K562 (cell line): ENCODE measurements at regions not wholly inside any gene's neighbourhood (a gene's known extent, or its start where the extent isn't known, plus 50 kb on each side); places are given as distances from the start of the nearest gene placed in this dataset.

ENCODE experiments used
- ATAC-seq: fragments of 200-7000 bp; cut with Tn5 transposase; 3 replicates; pipeline ENCODE4 v1.9.1; 2020; ENCODE audit warnings: moderate library complexity
- BruUV-seq: library from RNA; stranded (reverse); fragments of 400-500 nt; replicated peaks from 2 replicates; lab custom pipeline; 2021; lab: Mats Ljungman, UMichigan
- CTCF ChIA-PET: fragments of 300-600 bp; formaldehyde crosslinking; extraction: SDS; loops from one replicate; lab custom pipeline; 2021; ENCODE audit warnings: low intra/inter-chr PET ratio; lab: Yijun Ruan, JAX
- POLR2A ChIA-PET: fragments of 300-600, 350-650 bp; sonication (Branson Sonifier 250); formaldehyde crosslinking; extraction: SDS; loops from one replicate; lab custom pipeline; 2021; ENCODE audit warnings: antibody characterized with exemption, inconsistent platforms; lab: Yijun Ruan, JAX
- DNase-seq, 4 experiments: peaks; one replicate each; pipeline versions ENCODE4 v3.0.0 to v3.0.0-alpha.2; 2011 to 2018; ENCODE audit warnings: low spot score in 3 of 4, mixed read lengths in 3 of 4; ENCODE audit errors: extremely low read depth in 1 of 4
- FAIRE-seq: peaks from 2 replicates; lab custom pipeline; 2011; peaks lifted over from hg19 to GRCh38; lab: Jason Lieb, UNC
- H2AFZ ChIP-seq: 2 replicates; pipeline ENCODE4 v1.6.0; 2011; ENCODE audit warnings: low read depth, low read length, control low read depth, inconsistent platforms
- H3K27ac ChIP-seq: fragments of 200-600 bp; 3 replicates; pipeline ENCODE4 v1.8.0; 2011; ENCODE audit warnings: low read depth, mild to moderate bottlenecking, control low read depth, inconsistent platforms, low read length, moderate library complexity, mixed read lengths; ENCODE audit errors: extremely low read depth
- H3K27me3 ChIP-seq, 2 experiments: fragments of 300-600 bp in 1 of 2; 2 replicates in 1 of 2; 3 replicates in 1 of 2; pipeline versions ENCODE4 v1.6.0 to v1.8.0; 2011; ENCODE audit warnings: inconsistent platforms in 2 of 2, low read length in 2 of 2, mild to moderate bottlenecking in 1 of 2, mixed read lengths in 1 of 2, moderate library complexity in 1 of 2; ENCODE audit not compliant: control insufficient read depth in 2 of 2, insufficient read depth in 2 of 2
- H3K36me3 ChIP-seq: fragments of 300-600 bp; 3 replicates; pipeline ENCODE4 v1.8.0; 2011; ENCODE audit warnings: mild to moderate bottlenecking, low read length, inconsistent platforms; ENCODE audit not compliant: control insufficient read depth, insufficient read depth
- H3K4me1 ChIP-seq, 2 experiments: fragments of 200-600 bp in 1 of 2; replicated peaks in 1 of 2; 2 replicates in 1 of 2; 3 replicates in 1 of 2; pipeline versions ENCODE4 v1.5.1 to v1.8.0; 2011; ENCODE audit warnings: inconsistent platforms in 2 of 2, low read length in 2 of 2, mild to moderate bottlenecking in 1 of 2, mixed read lengths in 1 of 2, moderate library complexity in 1 of 2; ENCODE audit not compliant: control insufficient read depth in 2 of 2, insufficient read depth in 2 of 2
- H3K4me2 ChIP-seq: 2 replicates; pipeline ENCODE4 v1.6.1; 2011; ENCODE audit warnings: low read length, control low read depth, inconsistent platforms, mixed read lengths; ENCODE audit not compliant: insufficient read depth
- H3K4me3 ChIP-seq: fragments of 200-600 bp; sonication (generic), shearing (Covaris generic); 2 replicates; pipeline ENCODE4 v1.5.1; 2016; ENCODE audit warnings: control low read depth, inconsistent platforms
- H3K79me2 ChIP-seq: fragments of 200-600 bp; 3 replicates; pipeline ENCODE4 v1.8.0; 2011; ENCODE audit warnings: low read length, inconsistent platforms; ENCODE audit not compliant: control insufficient read depth, insufficient read depth
- H3K9ac ChIP-seq, 2 experiments: 2 replicates each; pipeline versions ENCODE4 v1.6.0 to v1.6.1; 2011; ENCODE audit warnings: low read depth in 2 of 2, low read length in 2 of 2, control low read depth in 1 of 2, inconsistent platforms in 1 of 2, mild to moderate bottlenecking in 1 of 2, mixed read lengths in 1 of 2; ENCODE audit not compliant: insufficient read depth in 1 of 2
- H3K9me1 ChIP-seq: one replicate; pipeline ENCODE4 v1.6.0; 2011; ENCODE audit warnings: inconsistent platforms, mild to moderate bottlenecking, low read length, moderate library complexity; ENCODE audit not compliant: control insufficient read depth, insufficient read depth
- H3K9me3 ChIP-seq: replicated peaks from 2 replicates; pipeline ENCODE4 v1.5.1; 2011; ENCODE audit warnings: low read depth, low read length, inconsistent platforms; ENCODE audit not compliant: control insufficient read depth, insufficient read depth
- H4K20me1 ChIP-seq: replicated peaks from 2 replicates; pipeline ENCODE4 v1.6.1; 2011; ENCODE audit warnings: low read length, inconsistent platforms, mixed read lengths; ENCODE audit not compliant: control insufficient read depth, insufficient read depth
- COPS2 ChIP-seq: fragments of 450-650 bp; conservative IDR thresholded peaks from 2 replicates; pipeline ENCODE4 v1.6.1; 2016; ENCODE audit warnings: mild to moderate bottlenecking, moderate library complexity
- ETV1 ChIP-seq: fragments of 450-650 bp; conservative IDR thresholded peaks from 2 replicates; pipeline ENCODE4 v1.6.1; 2016; ENCODE audit warnings: missing genetic modification characterization, control low read depth, low read depth, missing compliant biosample characterization
- FOXA3 ChIP-seq, 2 experiments: fragments of 450-650 bp in 1 of 2; sonication (generic) in 1 of 2; formaldehyde crosslinking; IDR thresholded peaks in 1 of 2; conservative IDR thresholded peaks in 1 of 2; 2 replicates each; pipeline versions ENCODE4 v1.4.0 to v1.8.0; 2020 to 2022; ENCODE audit warnings: mild to moderate bottlenecking in 2 of 2, missing genetic modification reagents in 1 of 2
- GATAD2A ChIP-seq: fragments of 450-650 bp; IDR thresholded peaks from 2 replicates; pipeline ENCODE4 v1.6.1; 2017
- HNRNPL ChIP-seq: fragments of 200-400 bp; formaldehyde crosslinking; IDR thresholded peaks from 2 replicates; pipeline ENCODE4 v1.6.1; 2017; ENCODE audit warnings: low read depth, mild to moderate bottlenecking, low read length
- SMARCA5 ChIP-seq: fragments of 450-650 bp; IDR thresholded peaks from 2 replicates; pipeline ENCODE4 v1.6.1; 2016
- TFAM ChIP-seq: fragments of 250-450 bp; sonication (Bioruptor Pico); conservative IDR thresholded peaks from 2 replicates; pipeline ENCODE4 v1.5.0; 2021; ENCODE audit warnings: mild to moderate bottlenecking, moderate library complexity
- WGBS: fragments of 100-300 bp; shearing (Covaris generic); methylation state at CpG from one replicate; pipeline ENCODE4 v1.1.6; 2016; ENCODE audit warnings: low coverage, mixed read lengths; ENCODE audit not compliant: insufficient coverage; ENCODE audit errors: missing lambda C conversion rate; 5-methylcytosine and 5-hydroxymethylcytosine counted together
- in situ Hi-C: fragments of 300-500 bp; cut with MboI; formaldehyde crosslinking; loops from 4 replicates; pipeline ENCODE4 v1.15.0; 2018; ENCODE audit warnings: inconsistent platforms, mixed read lengths
- intact Hi-C: fragments of 100-400 bp; cut with micrococcal nuclease; formaldehyde crosslinking; loops from 2 replicates; pipeline ENCODE4 v1.14.2; 2022
- TF ChIP-seq, protein P1 (sequence below): fragments of 250-450 bp; sonication (Bioruptor Pico); IDR thresholded peaks from 2 replicates; pipeline ENCODE4 v1.4.0; 2020; ENCODE audit warnings: mild to moderate bottlenecking, moderate library complexity

DNA sequence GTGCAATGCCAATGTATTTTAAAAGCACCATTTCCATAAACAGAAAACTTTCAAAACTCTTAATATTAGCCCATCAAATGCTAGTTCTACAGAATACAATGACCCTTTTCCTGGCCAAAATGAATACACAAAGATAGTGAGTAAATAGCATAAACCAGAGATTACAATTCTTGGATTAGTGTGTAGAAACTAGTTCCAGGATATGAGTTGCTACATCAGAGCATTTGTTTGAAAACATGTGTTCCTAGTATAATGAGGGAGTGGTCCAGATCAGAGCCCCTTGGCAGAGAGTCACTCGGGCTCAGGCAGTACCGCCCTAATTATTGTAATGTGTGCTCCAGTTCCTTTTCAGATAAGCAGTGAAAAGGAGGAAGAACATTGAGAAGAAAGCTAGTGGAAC, 63.7 kb upstream of the COL21A1 start (continued):
- no peak for TF ChIP-seq ETV1 (tag)

DNA sequence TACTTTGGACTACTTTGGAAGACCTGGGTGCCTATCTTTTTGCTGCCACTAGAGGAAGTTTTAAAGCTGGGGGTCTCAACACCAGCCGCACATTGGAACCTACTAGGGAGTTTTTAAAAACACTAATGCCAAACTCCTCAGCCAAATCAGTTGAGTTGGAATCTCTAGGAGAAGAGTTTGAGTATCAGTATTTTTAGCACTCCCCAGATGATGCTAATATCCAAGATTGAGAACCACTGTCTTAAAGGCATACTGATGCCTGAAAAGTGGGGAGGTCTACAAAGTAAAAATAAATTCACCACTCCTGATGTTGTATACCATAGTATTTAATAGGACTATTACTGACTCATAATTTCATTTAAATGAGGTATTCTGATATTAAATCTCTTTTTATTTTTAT, 62.9 kb upstream of the COL21A1 start:
- POLR2A ChIA-PET = no interaction called here
- DNase-seq = no peak
- Histone ChIP-seq H3K27me3 (no peaks in the 10 kb centered on the region), H3K9ac (no peak overlapping the region), H3K4me1 (no peaks in the 10 kb centered on the region), H3K4me3 (no peak overlapping the region), H3K79me2 (no peaks in the 10 kb centered on the region), H4K20me1 (no peaks in the 10 kb centered on the region), H2AFZ (no peak overlapping the region), H3K4me2 (no peak overlapping the region), H3K36me3 (no peaks in the 10 kb centered on the region), H3K9me1 (no peaks in the 10 kb centered on the region), H3K9me3 (no peaks in the 10 kb centered on the region), H3K27ac (no peak overlapping the region)
- CTCF ChIA-PET = no interaction called here
- WGBS = 0% methylated on average over 1 of the region's 1 CpG
- intact Hi-C loops = no loop called here
- no peak for ATAC-seq
- TF ChIP-seq GATAD2A (no peak), COPS2 (no peak), SMARCA5 (no peak), FOXA3 (CRISPR knock-in tag; conservative IDR thresholded peaks at IDR 0.05 in 1 of 2, IDR thresholded peaks at IDR 0.05 in 1 of 2) (no peak), TFAM (CRISPR knock-in tag) (no peak), HNRNPL (no peak)
- TF ChIP-seq, protein P1, sequence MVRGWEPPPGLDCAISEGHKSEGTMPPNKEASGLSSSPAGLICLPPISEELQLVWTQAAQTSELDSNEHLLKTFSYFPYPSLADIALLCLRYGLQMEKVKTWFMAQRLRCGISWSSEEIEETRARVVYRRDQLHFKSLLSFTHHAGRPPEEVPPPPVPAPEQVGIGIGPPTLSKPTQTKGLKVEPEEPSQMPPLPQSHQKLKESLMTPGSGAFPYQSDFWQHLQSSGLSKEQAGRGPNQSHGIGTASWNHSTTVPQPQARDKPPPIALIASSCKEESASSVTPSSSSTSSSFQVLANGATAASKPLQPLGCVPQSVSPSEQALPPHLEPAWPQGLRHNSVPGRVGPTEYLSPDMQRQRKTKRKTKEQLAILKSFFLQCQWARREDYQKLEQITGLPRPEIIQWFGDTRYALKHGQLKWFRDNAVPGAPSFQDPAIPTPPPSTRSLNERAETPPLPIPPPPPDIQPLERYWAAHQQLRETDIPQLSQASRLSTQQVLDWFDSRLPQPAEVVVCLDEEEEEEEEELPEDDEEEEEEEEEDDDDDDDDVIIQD (CRISPR knock-in tag) = no peak
- no peak for FAIRE-seq
- in situ Hi-C loops = no loop called here
- BruUV-seq = no TSS peak
